Peyer's patch (tissue), 4 donors: ENCODE measurements at regions not wholly inside any gene's neighbourhood (a gene's known extent, or its start where the extent isn't known, plus 50 kb on each side); places are given as distances from the start of the nearest gene placed in this dataset.

Source experiments
- DNase-seq, 3 donors: peaks; one replicate each; pipeline ENCODE4 v3.0.0-alpha.2; 2017 to 2019
- H3K27ac ChIP-seq, 4 donors: fragments of 200-600 bp; sonication (generic); one replicate each; pipeline ENCODE4 v1.5.1; 2016 to 2019
- H3K27me3 ChIP-seq, 2 donors: fragments of 200-600 bp; sonication (generic); one replicate each; pipeline ENCODE4 v1.5.1; 2019
- H3K36me3 ChIP-seq, 3 donors: fragments of 200-600 bp; sonication (generic); one replicate each; pipeline ENCODE4 v1.5.1; 2016 to 2019
- H3K4me1 ChIP-seq, 4 donors: fragments of 200-600 bp; sonication (generic); one replicate each; pipeline ENCODE4 v1.5.1; 2016 to 2019
- H3K4me3 ChIP-seq, 4 donors: fragments of 200-600 bp; sonication (generic); 1 replicate in 3 of 4; 2 replicates in 1 of 4; pipeline ENCODE4 v1.5.1; 2016 to 2019; ENCODE audit warnings: mild to moderate bottlenecking in 1 of 4
- H3K9me3 ChIP-seq, 4 donors: fragments of 200-600 bp; sonication (generic); one replicate each; pipeline ENCODE4 v1.5.1; 2016 to 2019; ENCODE audit warnings: mild to moderate bottlenecking in 1 of 4
- CTCF ChIP-seq, 6 experiments: fragments of 450-650 bp in 4 of 6; fragments of 200-600 bp in 2 of 6; sonication (generic) in 1 of 6; IDR thresholded peaks; one replicate each; pipeline ENCODE4 v1.5.1; 2017 to 2019; ENCODE audit warnings: antibody characterized with exemption in 6 of 6, mild to moderate bottlenecking in 3 of 6, moderate library complexity in 1 of 6
- POLR2A ChIP-seq, 2 donors: fragments of 450-650 bp; IDR thresholded peaks; one replicate each; pipeline ENCODE4 v1.5.1; 2017; ENCODE audit warnings: antibody characterized with exemption in 2 of 2, mild to moderate bottlenecking in 2 of 2, moderate library complexity in 2 of 2

- Histone ChIP-seq H3K4me3 (no peak overlapping the region), H3K36me3 (no peaks in the 10 kb centered on the region), H3K27me3 (no peaks in the 10 kb centered on the region), H3K4me1 (no peaks in the 10 kb centered on the region), H3K9me3 (no peaks in the 10 kb centered on the region), H3K27ac (no peak overlapping the region)
- TF ChIP-seq POLR2A (IDR thresholded peaks at IDR 0.05), result no peak
- no peak for TF ChIP-seq CTCF (IDR thresholded peaks at IDR 0.05)
- no peak for DNase-seq
These were observed 160.1 kb downstream of the CASP12 start for GRCh38 chr11:104738208-104738607.

- TF ChIP-seq POLR2A (IDR thresholded peaks at IDR 0.05) (no peak), CTCF (IDR thresholded peaks at IDR 0.05) (no peak)
- Histone ChIP-seq H3K27me3 (no peaks in the 10 kb centered on the region), H3K27ac (no peak overlapping the region), H3K36me3 (no peaks in the 10 kb centered on the region), H3K4me1 (no peaks in the 10 kb centered on the region), H3K4me3 (no peak overlapping the region), H3K9me3 (no peaks in the 10 kb centered on the region)
- no peak for DNase-seq
These were observed 161.8 kb downstream of the CASP12 start for GRCh38 chr11:104736502-104736901.

- no peaks in the 10 kb centered on the region for H3K4me1 ChIP-seq
- H3K4me3 ChIP-seq, result no peak overlapping the region
- no peak overlapping the region for H3K27ac ChIP-seq
- no peak for DNase-seq
- H3K36me3 ChIP-seq, result no peaks in the 10 kb centered on the region
- H3K9me3 ChIP-seq, result no peaks in the 10 kb centered on the region
- H3K27me3 ChIP-seq, result no peaks in the 10 kb centered on the region
- TF ChIP-seq POLR2A (IDR thresholded peaks at IDR 0.05) (no peak), CTCF (IDR thresholded peaks at IDR 0.05) (no peak)
These were observed 163.3 kb downstream of the CASP12 start for GRCh38 chr11:104734998-104735397.

- no peak for DNase-seq
- H3K27me3 ChIP-seq, result no peaks in the 10 kb centered on the region
- TF ChIP-seq CTCF (IDR thresholded peaks at IDR 0.05) (no peak), POLR2A (IDR thresholded peaks at IDR 0.05) (no peak)
These were observed 166.4 kb downstream of the CASP12 start for GRCh38 chr11:104731890-104732289.

GRCh38 chr11:104728927-104729326 is 169.3 kb downstream of the CASP12 start:
- Histone ChIP-seq H3K27ac (no peak overlapping the region), H3K9me3 (no peaks in the 10 kb centered on the region), H3K4me3 (no peak overlapping the region), H3K4me1 (no peaks in the 10 kb centered on the region), H3K36me3 (no peaks in the 10 kb centered on the region), H3K27me3 (no peaks in the 10 kb centered on the region)
- no peak for DNase-seq
- TF ChIP-seq CTCF (IDR thresholded peaks at IDR 0.05) (no peak), POLR2A (IDR thresholded peaks at IDR 0.05) (no peak)

More at GRCh38 chr11:104731890-104732289, 166.4 kb downstream of the CASP12 start:
- Histone ChIP-seq H3K36me3 (no peaks in the 10 kb centered on the region), H3K4me3 (no peak overlapping the region), H3K9me3 (no peaks in the 10 kb centered on the region), H3K4me1 (no peaks in the 10 kb centered on the region), H3K27ac (no peak overlapping the region)

- Histone ChIP-seq H3K36me3 (no peaks in the 10 kb centered on the region), H3K27me3 (no peaks in the 10 kb centered on the region), H3K4me3 (no peak overlapping the region), H3K27ac (no peak overlapping the region), H3K4me1 (no peaks in the 10 kb centered on the region), H3K9me3 (no peaks in the 10 kb centered on the region)
- no peak for DNase-seq
- TF ChIP-seq CTCF (IDR thresholded peaks at IDR 0.05) (no peak), POLR2A (IDR thresholded peaks at IDR 0.05) (no peak)
These were observed 170.5 kb downstream of the CASP12 start for GRCh38 chr11:104727768-104728167.
